ENCODE measurements at regions not wholly inside any gene's neighbourhood (a gene's known extent, or its start where the extent isn't known, plus 50 kb on each side); places are given as distances from the start of the nearest gene placed in this dataset.

GRCh38 chr9:25427898-25428297 is 250.3 kb downstream of the TUSC1 start:
- H3K9ac ChIP-seq (ENCODE audit: insufficient read depth, low read depth, low read length), result no peak overlapping the region
- H3K27me3 ChIP-seq (ENCODE audit: control insufficient read depth in 1 of 2, insufficient read depth in 2 of 2, low read length in 2 of 2), result no peaks in the 10 kb centered on the region
- ChIA-PET POLR2A (no interaction called here), CTCF (ENCODE audit: low intra/inter-chr PET ratio, low total read pairs) (no interaction called here)
- 20% methylated on average over 1 of the region's 4 CpGs for WGBS (ENCODE audit: low lambda C conversion rate)
- peaks cover 95% of the 10 kb centered on the region for H3K9me3 ChIP-seq (ENCODE audit: low read length)
- BruUV-seq (replicated peaks), result no TSS peak
- FAIRE-seq, result no peak
- H3K36me3 ChIP-seq (replicated peaks in 1 of 2; ENCODE audit: control insufficient read depth in 1 of 2, insufficient read depth in 2 of 2, low read length in 2 of 2), result no peaks in the 10 kb centered on the region
- no peak overlapping the region for H2AFZ ChIP-seq (ENCODE audit: low read length)
- no peak for DNase-seq (ENCODE audit: low spot score)
- H3K27ac ChIP-seq (ENCODE audit: extremely low read length, insufficient read depth, low read length), result no peak overlapping the region
- no peaks in the 10 kb centered on the region for H3K79me2 ChIP-seq (ENCODE audit: insufficient read depth, low read length)
- intact Hi-C loops (cut with micrococcal nuclease; ENCODE audit: unreplicated experiment) (no loop called here), in situ Hi-C loops (cut with HindIII; ENCODE audit: extremely low pct_ligation_motif_present, low pct_unique_long_range_greater_than_20kb) (no loop called here)
- no peaks in the 10 kb centered on the region for H4K20me1 ChIP-seq (ENCODE audit: insufficient read depth, low read length)
- TF ChIP-seq ZNF564 (CRISPR knock-in tag; IDR thresholded peaks at IDR 0.05) (no peak), TAF15 (IDR thresholded peaks at IDR 0.05; ENCODE audit: low read depth, low read length, poor library complexity, severe bottlenecking) (no peak), SRY (CRISPR knock-in tag; IDR thresholded peaks at IDR 0.05) (no peak), PCBP1 (IDR thresholded peaks at IDR 0.05; ENCODE audit: borderline replicate concordance, low read depth, low read length) (no peak), AHR (CRISPR knock-in tag; IDR thresholded peaks at IDR 0.05) (no peak), NKX3-1 (CRISPR knock-in tag; IDR thresholded peaks at IDR 0.05) (no peak), PHB2 (IDR thresholded peaks at IDR 0.05; ENCODE audit: partially characterized antibody) (no peak), FOXK2 (IDR thresholded peaks at IDR 0.05) (no peak), ZNF180 (CRISPR knock-in tag; IDR thresholded peaks at IDR 0.05; ENCODE audit: borderline replicate concordance, low read depth) (no peak), PAWR (CRISPR knock-in tag; IDR thresholded peaks at IDR 0.05; ENCODE audit: borderline replicate concordance) (no peak), ZBTB8A (CRISPR knock-in tag; IDR thresholded peaks at IDR 0.05; ENCODE audit: borderline replicate concordance, low read depth) (no peak), NFE2 (CRISPR knock-in tag; IDR thresholded peaks at IDR 0.05) (no peak), SNAI1 (CRISPR knock-in tag; IDR thresholded peaks at IDR 0.05; ENCODE audit: borderline replicate concordance) (no peak), TBX3 (IDR thresholded peaks at IDR 0.05; ENCODE audit: borderline replicate concordance) (no peak), ZNF264 (CRISPR knock-in tag; IDR thresholded peaks at IDR 0.05) (no peak), ZFP36L2 (CRISPR knock-in tag; IDR thresholded peaks at IDR 0.05) (no peak)
- H3K4me2 ChIP-seq (ENCODE audit: low read depth, low read length), result no peak overlapping the region
- H3K4me1 ChIP-seq (ENCODE audit: insufficient read depth, low read length), result no peaks in the 10 kb centered on the region
- H3K4me3 ChIP-seq (replicated peaks in 1 of 3; ENCODE audit: insufficient read depth in 1 of 3, low read depth in 2 of 3, low read length in 3 of 3), result no peak overlapping the region
- ATAC-seq, result no peak

Measured in HepG2 (cell line).